Body of pancreas (tissue), 4 donors: ENCODE measurements at regions not wholly inside any gene's neighbourhood (a gene's known extent, or its start where the extent isn't known, plus 50 kb on each side); places are given as distances from the start of the nearest gene placed in this dataset.

Source experiments
- POLR2A ChIP-seq, 3 donors: fragments of 450-650 bp; IDR thresholded peaks; one replicate each; pipeline ENCODE4 v1.6.1; 2016; ENCODE audit warnings: antibody characterized with exemption in 3 of 3, mild to moderate bottlenecking in 2 of 3
- TF ChIP-seq, protein P1 (sequence below), 7 experiments: fragments of 450-650 bp in 4 of 7; fragments of 200-600 bp in 3 of 7; sonication (generic) in 3 of 7; IDR thresholded peaks; one replicate each; pipeline ENCODE4 v1.5.1; 2016 to 2019; ENCODE audit warnings: antibody characterized with exemption in 7 of 7

DNA sequence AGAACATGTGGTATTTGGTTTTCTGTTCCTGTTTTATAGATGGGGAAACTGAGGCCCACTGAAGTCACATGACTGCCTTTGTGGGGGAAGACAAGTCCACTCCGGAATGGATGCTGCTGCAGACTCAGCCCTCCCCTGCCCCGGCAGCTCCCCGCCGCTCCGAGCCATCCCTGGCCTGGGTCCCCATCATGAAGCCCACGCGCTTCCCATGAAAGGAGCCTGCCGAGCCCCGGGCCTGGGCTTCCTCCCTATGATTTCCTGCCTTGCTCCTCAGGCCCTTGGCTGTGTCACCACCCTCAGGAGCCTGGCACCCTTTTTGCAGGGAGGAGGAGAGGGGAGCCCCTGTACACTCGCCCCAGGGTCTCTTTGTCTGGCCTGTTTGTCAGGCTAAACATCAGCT is 125.3 kb upstream of the FOXF1 start:
- TF ChIP-seq POLR2A (IDR thresholded peaks at IDR 0.05) = no peak
- TF ChIP-seq, protein P1, sequence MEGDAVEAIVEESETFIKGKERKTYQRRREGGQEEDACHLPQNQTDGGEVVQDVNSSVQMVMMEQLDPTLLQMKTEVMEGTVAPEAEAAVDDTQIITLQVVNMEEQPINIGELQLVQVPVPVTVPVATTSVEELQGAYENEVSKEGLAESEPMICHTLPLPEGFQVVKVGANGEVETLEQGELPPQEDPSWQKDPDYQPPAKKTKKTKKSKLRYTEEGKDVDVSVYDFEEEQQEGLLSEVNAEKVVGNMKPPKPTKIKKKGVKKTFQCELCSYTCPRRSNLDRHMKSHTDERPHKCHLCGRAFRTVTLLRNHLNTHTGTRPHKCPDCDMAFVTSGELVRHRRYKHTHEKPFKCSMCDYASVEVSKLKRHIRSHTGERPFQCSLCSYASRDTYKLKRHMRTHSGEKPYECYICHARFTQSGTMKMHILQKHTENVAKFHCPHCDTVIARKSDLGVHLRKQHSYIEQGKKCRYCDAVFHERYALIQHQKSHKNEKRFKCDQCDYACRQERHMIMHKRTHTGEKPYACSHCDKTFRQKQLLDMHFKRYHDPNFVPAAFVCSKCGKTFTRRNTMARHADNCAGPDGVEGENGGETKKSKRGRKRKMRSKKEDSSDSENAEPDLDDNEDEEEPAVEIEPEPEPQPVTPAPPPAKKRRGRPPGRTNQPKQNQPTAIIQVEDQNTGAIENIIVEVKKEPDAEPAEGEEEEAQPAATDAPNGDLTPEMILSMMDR (IDR thresholded peaks at IDR 0.05) = no peak
